Activated naive CD8-positive, alpha-beta T cell treated with anti-CD3 and anti-CD28 coated beads, Interleukin-2, amount 50 U/mL, for 24 hours (primary cell): ENCODE measurements at regions not wholly inside any gene's neighbourhood (a gene's known extent, or its start where the extent isn't known, plus 50 kb on each side); places are given as distances from the start of the nearest gene placed in this dataset.

Experiments used
- ATAC-seq: fragments of 150-1000 bp; cut with Tn5 transposase; one replicate; pipeline ENCODE4 v1.10.0; 2021
- DNase-seq: peaks from one replicate; pipeline ENCODE4 v3.0.0; 2021
- H3K27ac Mint-ChIP-seq: one replicate; pipeline ENCODE4 v1.8.0; 2021; ENCODE audit warnings: mild to moderate bottlenecking, mixed read lengths
- H3K27me3 Mint-ChIP-seq: one replicate; pipeline ENCODE4 v1.8.0; 2021; ENCODE audit warnings: mixed read lengths
- H3K36me3 Mint-ChIP-seq: one replicate; pipeline ENCODE4 v1.8.0; 2021; ENCODE audit warnings: low read depth, mixed read lengths
- H3K4me1 Mint-ChIP-seq: one replicate; pipeline ENCODE4 v1.8.0; 2021; ENCODE audit warnings: mixed read lengths
- H3K4me3 Mint-ChIP-seq: one replicate; pipeline ENCODE4 v1.8.0; 2021; ENCODE audit warnings: mild to moderate bottlenecking, moderate library complexity, mixed read lengths
- H3K9me3 Mint-ChIP-seq: one replicate; pipeline ENCODE4 v1.8.0; 2021; ENCODE audit warnings: mixed read lengths

GRCh38 chr15:38707802-38708671 is 143.4 kb upstream of the RASGRP1 start:
- H3K4me3 Mint-ChIP-seq, result no peak overlapping the region
- no peak for DNase-seq
- peaks cover 9% of the 10 kb centered on the region for H3K4me1 Mint-ChIP-seq

GRCh38 chr15:38708672-38709180 is 144.1 kb upstream of the RASGRP1 start:
- Mint-ChIP-seq H3K4me1 (peaks cover 9% of the 10 kb centered on the region), H3K27ac (no peak overlapping the region), H3K4me3 (no peak overlapping the region), H3K36me3 (no peaks in the 10 kb centered on the region), H3K27me3 (peaks cover 2% of the 10 kb centered on the region), H3K9me3 (no peaks in the 10 kb centered on the region)
- no peak for ATAC-seq
- no peak for DNase-seq

More at GRCh38 chr15:38707802-38708671, 143.4 kb upstream of the RASGRP1 start:
- no peaks in the 10 kb centered on the region for H3K36me3 Mint-ChIP-seq
- H3K27me3 Mint-ChIP-seq, result peaks cover 2% of the 10 kb centered on the region
- no peak overlapping the region for H3K27ac Mint-ChIP-seq
- no peaks in the 10 kb centered on the region for H3K9me3 Mint-ChIP-seq
- ATAC-seq, result peak; percentile 77

GRCh38 chr15:38709196-38709595 is 144.6 kb upstream of the RASGRP1 start:
- Mint-ChIP-seq H3K9me3 (no peaks in the 10 kb centered on the region), H3K4me3 (no peak overlapping the region), H3K36me3 (no peaks in the 10 kb centered on the region), H3K27me3 (peaks cover 2% of the 10 kb centered on the region), H3K27ac (no peak overlapping the region), H3K4me1 (peaks cover 9% of the 10 kb centered on the region)
- DNase-seq (no peak), ATAC-seq (no peak)

- no peaks in the 10 kb centered on the region for H3K27me3 Mint-ChIP-seq
- no peak for ATAC-seq
- H3K4me3 Mint-ChIP-seq, result no peak overlapping the region
- no peak for DNase-seq
- no peaks in the 10 kb centered on the region for H3K36me3 Mint-ChIP-seq
- no peaks in the 10 kb centered on the region for H3K9me3 Mint-ChIP-seq
- no peak overlapping the region for H3K27ac Mint-ChIP-seq
- H3K4me1 Mint-ChIP-seq, result no peaks in the 10 kb centered on the region
Measured at GRCh38 chr15:38714309-38715072, 149.9 kb upstream of the RASGRP1 start.

GRCh38 chr15:38720893-38721567 is 156.4 kb upstream of the RASGRP1 start:
- Mint-ChIP-seq H3K27me3 (no peaks in the 10 kb centered on the region), H3K9me3 (no peaks in the 10 kb centered on the region), H3K27ac (no peak overlapping the region), H3K36me3 (no peaks in the 10 kb centered on the region), H3K4me3 (no peak overlapping the region), H3K4me1 (no peaks in the 10 kb centered on the region)
- no peak for DNase-seq
- no peak for ATAC-seq

GRCh38 chr15:38721568-38721945 is 156.9 kb upstream of the RASGRP1 start:
- Mint-ChIP-seq H3K4me3 (no peak overlapping the region), H3K9me3 (no peaks in the 10 kb centered on the region), H3K27ac (no peak overlapping the region), H3K4me1 (no peaks in the 10 kb centered on the region), H3K36me3 (no peaks in the 10 kb centered on the region), H3K27me3 (no peaks in the 10 kb centered on the region)
- no peak for DNase-seq
- no peak for ATAC-seq

GRCh38 chr15:38722236-38722635 is 157.6 kb upstream of the RASGRP1 start:
- Mint-ChIP-seq H3K27ac (no peak overlapping the region), H3K4me1 (no peaks in the 10 kb centered on the region), H3K36me3 (no peaks in the 10 kb centered on the region), H3K4me3 (no peak overlapping the region), H3K27me3 (no peaks in the 10 kb centered on the region), H3K9me3 (no peaks in the 10 kb centered on the region)
- no peak for DNase-seq
- no peak for ATAC-seq

GRCh38 chr15:38724827-38725226 is 160.2 kb upstream of the RASGRP1 start:
- H3K4me3 Mint-ChIP-seq, result no peak overlapping the region
- ATAC-seq (no peak), DNase-seq (no peak)
- no peaks in the 10 kb centered on the region for H3K36me3 Mint-ChIP-seq
- H3K27ac Mint-ChIP-seq, result no peak overlapping the region
- H3K4me1 Mint-ChIP-seq, result no peaks in the 10 kb centered on the region
- no peaks in the 10 kb centered on the region for H3K9me3 Mint-ChIP-seq
- peaks cover 3% of the 10 kb centered on the region for H3K27me3 Mint-ChIP-seq

GRCh38 chr15:38726187-38726586 is 161.6 kb upstream of the RASGRP1 start:
- DNase-seq, result no peak
- H3K9me3 Mint-ChIP-seq, result no peaks in the 10 kb centered on the region
- H3K4me1 Mint-ChIP-seq, result no peaks in the 10 kb centered on the region
- H3K27me3 Mint-ChIP-seq, result peaks cover 5% of the 10 kb centered on the region
- H3K36me3 Mint-ChIP-seq, result no peaks in the 10 kb centered on the region
- H3K4me3 Mint-ChIP-seq, result no peak overlapping the region
- H3K27ac Mint-ChIP-seq, result no peak overlapping the region
- no peak for ATAC-seq

- Mint-ChIP-seq H3K4me3 (no peak overlapping the region), H3K27ac (no peak overlapping the region), H3K4me1 (no peaks in the 10 kb centered on the region), H3K27me3 (peaks cover 7% of the 10 kb centered on the region), H3K9me3 (no peaks in the 10 kb centered on the region), H3K36me3 (no peaks in the 10 kb centered on the region)
- no peak for DNase-seq
- ATAC-seq, result no peak
Measured at GRCh38 chr15:38733331-38733730, 168.7 kb upstream of the RASGRP1 start.

GRCh38 chr15:38740206-38740605 is 175.6 kb upstream of the RASGRP1 start:
- Mint-ChIP-seq H3K36me3 (no peaks in the 10 kb centered on the region), H3K27me3 (peaks cover 6% of the 10 kb centered on the region), H3K27ac (no peak overlapping the region), H3K9me3 (no peaks in the 10 kb centered on the region), H3K4me3 (no peak overlapping the region), H3K4me1 (no peaks in the 10 kb centered on the region)
- ATAC-seq (no peak), DNase-seq (no peak)

GRCh38 chr15:38743147-38743546 is 178.5 kb upstream of the RASGRP1 start:
- Mint-ChIP-seq H3K27ac (no peak overlapping the region), H3K27me3 (peaks cover 8% of the 10 kb centered on the region), H3K4me1 (no peaks in the 10 kb centered on the region), H3K36me3 (no peaks in the 10 kb centered on the region), H3K4me3 (no peak overlapping the region), H3K9me3 (no peaks in the 10 kb centered on the region)
- DNase-seq, result no peak
- ATAC-seq, result no peak

- Mint-ChIP-seq H3K27me3 (peaks cover 8% of the 10 kb centered on the region), H3K4me1 (no peaks in the 10 kb centered on the region), H3K36me3 (no peaks in the 10 kb centered on the region), H3K9me3 (no peaks in the 10 kb centered on the region), H3K27ac (no peak overlapping the region), H3K4me3 (no peak overlapping the region)
- ATAC-seq (no peak), DNase-seq (no peak)
Measured at GRCh38 chr15:38745126-38745525, 180.5 kb upstream of the RASGRP1 start.

- H3K27ac Mint-ChIP-seq, result no peak overlapping the region
Measured at GRCh38 chr15:38745626-38746025, 181.0 kb upstream of the RASGRP1 start.

More at GRCh38 chr15:38745626-38746025, 181.0 kb upstream of the RASGRP1 start:
- no peaks in the 10 kb centered on the region for H3K9me3 Mint-ChIP-seq
- no peaks in the 10 kb centered on the region for H3K4me1 Mint-ChIP-seq
- ATAC-seq (no peak), DNase-seq (no peak)
- H3K4me3 Mint-ChIP-seq, result no peak overlapping the region
- peaks cover 8% of the 10 kb centered on the region for H3K27me3 Mint-ChIP-seq
- H3K36me3 Mint-ChIP-seq, result no peaks in the 10 kb centered on the region
